WTC11 (cell line): ENCODE measurements at regions not wholly inside any gene's neighbourhood (a gene's known extent, or its start where the extent isn't known, plus 50 kb on each side); places are given as distances from the start of the nearest gene placed in this dataset.

Experiments
- ATAC-seq: fragments of 200-7000 bp; cut with Tn5 transposase; 2 replicates; pipeline ENCODE4 v1.10.0; 2021; ENCODE audit warnings: mild to moderate bottlenecking, moderate library complexity
- CTCF ChIA-PET: fragments of 300-600 bp; sonication (Branson Sonifier 250); formaldehyde crosslinking; loops from one replicate; lab custom pipeline; 2021; ENCODE audit warnings: antibody characterized with exemption; lab: Charles Lee
- POLR2A ChIA-PET: fragments of 350-600 bp; sonication (Branson Sonifier 250); formaldehyde crosslinking; loops from one replicate; lab custom pipeline; 2021; ENCODE audit warnings: antibody characterized with exemption; lab: Charles Lee
- DNase-seq: peaks from one replicate; pipeline ENCODE4 v3.0.0; 2021; ENCODE audit warnings: low spot score
- H3K27ac Mint-ChIP-seq: 2 replicates; pipeline ENCODE4 v1.8.0; 2021; ENCODE audit warnings: mixed read lengths
- H3K27me3 Mint-ChIP-seq: 2 replicates; pipeline ENCODE4 v1.8.0; 2021; ENCODE audit warnings: low read depth, mild to moderate bottlenecking, moderate library complexity, mixed read lengths
- H3K36me3 Mint-ChIP-seq: 2 replicates; pipeline ENCODE4 v1.8.0; 2021; ENCODE audit warnings: mixed read lengths
- H3K4me1 Mint-ChIP-seq: 2 replicates; pipeline ENCODE4 v1.8.0; 2022; ENCODE audit warnings: mixed read lengths
- H3K4me3 Mint-ChIP-seq: 2 replicates; pipeline ENCODE4 v1.8.0; 2021; ENCODE audit warnings: mild to moderate bottlenecking, moderate library complexity, mixed read lengths
- H3K9me3 Mint-ChIP-seq: 2 replicates; pipeline ENCODE4 v1.8.0; 2021; ENCODE audit warnings: mixed read lengths
- ATF1 ChIP-seq: sonication (generic); formaldehyde crosslinking; IDR thresholded peaks from 2 replicates; pipeline ENCODE4 v1.8.1; 2023; ENCODE audit warnings: mild to moderate bottlenecking, moderate library complexity, missing genetic modification reagents
- ATF3 ChIP-seq: sonication (generic); formaldehyde crosslinking; conservative IDR thresholded peaks from 2 replicates; pipeline ENCODE4 v1.8.1; 2022; ENCODE audit warnings: mild to moderate bottlenecking, missing genetic modification reagents
- ATF6 ChIP-seq: sonication (generic); formaldehyde crosslinking; IDR thresholded peaks from 2 replicates; pipeline ENCODE4 v1.8.1; 2023; ENCODE audit warnings: mild to moderate bottlenecking, missing genetic modification reagents
- CBFB ChIP-seq: sonication (generic); formaldehyde crosslinking; IDR thresholded peaks from 2 replicates; pipeline ENCODE4 v1.8.1; 2022; ENCODE audit warnings: mild to moderate bottlenecking, low read depth, missing genetic modification reagents
- CTCF ChIP-seq: fragments of 200-600 bp; IDR thresholded peaks from 2 replicates; pipeline ENCODE4 v1.8.0; 2022; ENCODE audit warnings: antibody characterized with exemption
- EMX1 ChIP-seq: fragments of 250-450 bp; sonication (Bioruptor Pico); IDR thresholded peaks from 2 replicates; pipeline ENCODE4 v1.8.0; 2021; ENCODE audit warnings: mild to moderate bottlenecking
- FOXJ3 ChIP-seq: sonication (generic); formaldehyde crosslinking; IDR thresholded peaks from 2 replicates; pipeline ENCODE4 v1.9.0; 2021; ENCODE audit warnings: missing genetic modification reagents, mild to moderate bottlenecking, borderline replicate concordance
- FOXP4 ChIP-seq: sonication (generic); formaldehyde crosslinking; IDR thresholded peaks from 2 replicates; pipeline ENCODE4 v1.8.0; 2022; ENCODE audit warnings: mild to moderate bottlenecking, missing genetic modification reagents
- GRHL2 ChIP-seq: fragments of 250-450 bp; sonication (Bioruptor Pico); IDR thresholded peaks from 2 replicates; pipeline ENCODE4 v1.8.0; 2022; ENCODE audit warnings: mild to moderate bottlenecking, moderate library complexity; ENCODE audit not compliant: insufficient replicate concordance, severe bottlenecking
- HMGA2 ChIP-seq: fragments of 250-450 bp; sonication (Bioruptor Pico); IDR thresholded peaks from 2 replicates; pipeline ENCODE4 v1.4.0; 2021; ENCODE audit warnings: mild to moderate bottlenecking, moderate library complexity
- MXD4 ChIP-seq: fragments of 250-450 bp; sonication (Bioruptor Pico); IDR thresholded peaks from 2 replicates; pipeline ENCODE4 v1.8.0; 2021; ENCODE audit warnings: mild to moderate bottlenecking, moderate library complexity, borderline replicate concordance
- RORB ChIP-seq: fragments of 250-450 bp; sonication (Bioruptor Pico); IDR thresholded peaks from 2 replicates; pipeline ENCODE4 v1.9.0; 2021; ENCODE audit warnings: mild to moderate bottlenecking
- USF2 ChIP-seq: sonication (generic); formaldehyde crosslinking; IDR thresholded peaks from 2 replicates; pipeline ENCODE4 v1.8.1; 2023; ENCODE audit warnings: mild to moderate bottlenecking, missing genetic modification reagents, moderate library complexity
- ZNF138 ChIP-seq: sonication (generic); formaldehyde crosslinking; conservative IDR thresholded peaks from 2 replicates; pipeline ENCODE4 v1.8.1; 2022; ENCODE audit warnings: mild to moderate bottlenecking, moderate library complexity, missing genetic modification reagents
- ZNF263 ChIP-seq: sonication (generic); formaldehyde crosslinking; IDR thresholded peaks from 2 replicates; pipeline ENCODE4 v1.8.1; 2022; ENCODE audit warnings: low read depth, mild to moderate bottlenecking, moderate library complexity, missing genetic modification reagents
- ZNF317 ChIP-seq: sonication (generic); formaldehyde crosslinking; IDR thresholded peaks from 2 replicates; pipeline ENCODE4 v1.8.1; 2023; ENCODE audit warnings: low read depth, mild to moderate bottlenecking, moderate library complexity, missing genetic modification reagents, borderline replicate concordance
- ZNF425 ChIP-seq: fragments of 250-450 bp; sonication (Bioruptor Pico); conservative IDR thresholded peaks from 2 replicates; pipeline ENCODE4 v1.9.0; 2021; ENCODE audit warnings: mild to moderate bottlenecking
- ZNF532 ChIP-seq: fragments of 250-450 bp; sonication (Bioruptor Pico); IDR thresholded peaks from 2 replicates; pipeline ENCODE4 v1.9.0; 2021; ENCODE audit warnings: mild to moderate bottlenecking, borderline replicate concordance

- TF ChIP-seq ZNF138 (CRISPR knock-in tag) (no peak), RORB (CRISPR knock-in tag) (no peak), GRHL2 (no peak), CBFB (no peak), MXD4 (CRISPR knock-in tag) (no peak), ZNF425 (no peak)
These were observed 62.7 kb downstream of the C16orf82 start (continued) for GRCh38 chr16:27129401-27129800.

GRCh38 chr16:27138257-27138656 lies 65.1 kb upstream of the KDM8 start:
- POLR2A ChIA-PET = no interaction called here
- Mint-ChIP-seq H3K36me3 (peaks cover 8% of the 10 kb centered on the region), H3K4me3 (no peak overlapping the region), H3K27me3 (peaks cover 4% of the 10 kb centered on the region), H3K9me3 (peaks cover 24% of the 10 kb centered on the region), H3K4me1 (peaks cover 8% of the 10 kb centered on the region), H3K27ac (no peak overlapping the region)
- TF ChIP-seq FOXJ3 = no peak
- no peak for TF ChIP-seq ZNF532 (CRISPR knock-in tag)
- no peak for TF ChIP-seq HMGA2 (CRISPR knock-in tag)
- TF ChIP-seq EMX1 (CRISPR knock-in tag) = no peak
- no peak for TF ChIP-seq ATF3 (CRISPR knock-in tag)
- no peak for TF ChIP-seq ZNF317
- no peak for TF ChIP-seq GRHL2
- ATAC-seq (no peak), DNase-seq (no peak)
- CTCF ChIA-PET = no interaction called here

- Mint-ChIP-seq H3K27ac (no peak overlapping the region), H3K4me1 (peaks cover under 1% of the 10 kb centered on the region; the same call in 1 of the 2 replicates), H3K36me3 (no peaks in the 10 kb centered on the region), H3K9me3 (peaks cover 12% of the 10 kb centered on the region), H3K27me3 (peaks cover 2% of the 10 kb centered on the region; the same call in 1 of the 2 replicates), H3K4me3 (no peak overlapping the region)
- ATAC-seq (no peak), DNase-seq (no peak)
- ChIA-PET POLR2A (no interaction called here), CTCF (interaction anchor here (0.6 kb wide), 1 partner anchor 35 kb away, joined by 3 read pairs; no protein-coding TSS in a partner anchor)
- no peak for TF ChIP-seq ATF6 (CRISPR knock-in tag)
- TF ChIP-seq ATF1 = no peak
- no peak for TF ChIP-seq USF2 (CRISPR knock-in tag)
- no peak for TF ChIP-seq ZNF263
- no peak for TF ChIP-seq FOXP4 (CRISPR knock-in tag)
- TF ChIP-seq CTCF = no peak
These were observed 57.7 kb upstream of the KDM8 start for GRCh38 chr16:27145630-27146029.
